Uterus (tissue), 3 donors: ENCODE measurements at regions not wholly inside any gene's neighbourhood (a gene's known extent, or its start where the extent isn't known, plus 50 kb on each side); places are given as distances from the start of the nearest gene placed in this dataset.

Experiments used
- DNase-seq, 2 donors: peaks; one replicate each; pipeline ENCODE4 v3.0.0-alpha.2; 2019 to 2020
- H3K27ac ChIP-seq, 2 donors: fragments of 200-600 bp; sonication (generic); 1 replicate in 1 of 2; 2 replicates in 1 of 2; pipeline ENCODE4 v1.5.1; 2016 to 2018
- H3K27me3 ChIP-seq, 2 donors: fragments of 200-600 bp; sonication (generic); one replicate each; pipeline ENCODE4 v1.5.1; 2018 to 2019; ENCODE audit warnings: control low read depth in 1 of 2
- H3K36me3 ChIP-seq, 2 donors: fragments of 200-600 bp; sonication (generic); one replicate each; pipeline ENCODE4 v1.5.1; 2019; ENCODE audit warnings: control low read depth in 1 of 2
- H3K4me1 ChIP-seq, 2 donors: fragments of 200-600 bp; sonication (generic); one replicate each; pipeline ENCODE4 v1.5.1; 2018 to 2019; ENCODE audit warnings: control low read depth in 1 of 2
- H3K4me3 ChIP-seq, 2 donors: fragments of 200-600 bp; sonication (generic); 1 replicate in 1 of 2; 2 replicates in 1 of 2; pipeline ENCODE4 v1.5.1; 2018 to 2019; ENCODE audit warnings: mild to moderate bottlenecking in 1 of 2
- H3K9me3 ChIP-seq, 2 donors: fragments of 200-600 bp; sonication (generic); one replicate each; pipeline ENCODE4 v1.5.1; 2019; ENCODE audit warnings: control low read depth in 1 of 2
- CTCF ChIP-seq, 4 experiments: fragments of 200-600 bp in 2 of 4; fragments of 450-650 bp in 2 of 4; sonication (generic) in 2 of 4; IDR thresholded peaks; one replicate each; pipeline ENCODE4 v1.5.1; 2016 to 2019; ENCODE audit warnings: antibody characterized with exemption in 4 of 4, mild to moderate bottlenecking in 2 of 4, moderate library complexity in 1 of 4
- POLR2A ChIP-seq, 2 donors: fragments of 450-650 bp; IDR thresholded peaks; one replicate each; pipeline ENCODE4 v1.6.1; 2016; ENCODE audit warnings: antibody characterized with exemption in 2 of 2, mild to moderate bottlenecking in 1 of 2, moderate library complexity in 1 of 2
- intact Hi-C: fragments of 100-400 bp; cut with DNase I; formaldehyde crosslinking; loops from one replicate; pipeline ENCODE4 v1.15.1; 2023; ENCODE audit warnings: low total_unique reads
- donor health status: DM: yes; HTN: yes; CAD: no.

- DNase-seq = no peak
- H3K4me1 ChIP-seq = no peaks in the 10 kb centered on the region
- intact Hi-C loops = no loop called here
- no peaks in the 10 kb centered on the region for H3K27me3 ChIP-seq
- no peaks in the 10 kb centered on the region for H3K36me3 ChIP-seq
- H3K4me3 ChIP-seq = no peak overlapping the region
- H3K27ac ChIP-seq = no peak overlapping the region
- TF ChIP-seq POLR2A (IDR thresholded peaks at IDR 0.05) (no peak), CTCF (IDR thresholded peaks at IDR 0.05) (no peak)
- H3K9me3 ChIP-seq = no peaks in the 10 kb centered on the region
These were observed 216.5 kb downstream of the TFAP2C start for GRCh38 chr20:56845546-56846086.

GRCh38 chr20:56848561-56848960 is 219.5 kb downstream of the TFAP2C start:
- intact Hi-C loops = no loop called here
- TF ChIP-seq CTCF (IDR thresholded peaks at IDR 0.05) = no peak
- no peak for TF ChIP-seq POLR2A (IDR thresholded peaks at IDR 0.05)

GRCh38 chr20:56851552-56851951 is 222.4 kb downstream of the TFAP2C start:
- no peaks in the 10 kb centered on the region for H3K9me3 ChIP-seq
- no peaks in the 10 kb centered on the region for H3K36me3 ChIP-seq
- no peaks in the 10 kb centered on the region for H3K4me1 ChIP-seq
- H3K4me3 ChIP-seq = no peak overlapping the region
- TF ChIP-seq CTCF (IDR thresholded peaks at IDR 0.05) = no peak
- TF ChIP-seq POLR2A (IDR thresholded peaks at IDR 0.05) = no peak
- no peak for DNase-seq
- intact Hi-C loops = no loop called here
- no peak overlapping the region for H3K27ac ChIP-seq
- no peaks in the 10 kb centered on the region for H3K27me3 ChIP-seq

More at GRCh38 chr20:56848561-56848960, 219.5 kb downstream of the TFAP2C start:
- H3K4me3 ChIP-seq = no peak overlapping the region
- no peaks in the 10 kb centered on the region for H3K9me3 ChIP-seq
- H3K36me3 ChIP-seq = no peaks in the 10 kb centered on the region
- H3K4me1 ChIP-seq = no peaks in the 10 kb centered on the region
- no peak for DNase-seq
- no peak overlapping the region for H3K27ac ChIP-seq
- H3K27me3 ChIP-seq = no peaks in the 10 kb centered on the region

GRCh38 chr20:56855708-56856107 is 226.6 kb downstream of the TFAP2C start:
- TF ChIP-seq CTCF (IDR thresholded peaks at IDR 0.05) (no peak), POLR2A (IDR thresholded peaks at IDR 0.05) (no peak)
- intact Hi-C loops = no loop called here
- Histone ChIP-seq H3K9me3 (no peaks in the 10 kb centered on the region), H3K4me1 (no peaks in the 10 kb centered on the region), H3K4me3 (no peak overlapping the region), H3K27me3 (no peaks in the 10 kb centered on the region), H3K36me3 (no peaks in the 10 kb centered on the region), H3K27ac (no peak overlapping the region)
- DNase-seq = no peak

GRCh38 chr20:56857950-56858349 is 228.8 kb downstream of the TFAP2C start:
- intact Hi-C loops = no loop called here
- TF ChIP-seq CTCF (IDR thresholded peaks at IDR 0.05) (no peak), POLR2A (IDR thresholded peaks at IDR 0.05) (no peak)
- Histone ChIP-seq H3K36me3 (no peaks in the 10 kb centered on the region), H3K4me1 (no peaks in the 10 kb centered on the region), H3K9me3 (no peaks in the 10 kb centered on the region), H3K4me3 (no peak overlapping the region), H3K27ac (no peak overlapping the region), H3K27me3 (no peaks in the 10 kb centered on the region)
- peak in 1 of 2 donors; percentile 25 for DNase-seq
